ENCODE measurements at regions not wholly inside any gene's neighbourhood (a gene's known extent, or its start where the extent isn't known, plus 50 kb on each side); places are given as distances from the start of the nearest gene placed in this dataset.

DNA sequence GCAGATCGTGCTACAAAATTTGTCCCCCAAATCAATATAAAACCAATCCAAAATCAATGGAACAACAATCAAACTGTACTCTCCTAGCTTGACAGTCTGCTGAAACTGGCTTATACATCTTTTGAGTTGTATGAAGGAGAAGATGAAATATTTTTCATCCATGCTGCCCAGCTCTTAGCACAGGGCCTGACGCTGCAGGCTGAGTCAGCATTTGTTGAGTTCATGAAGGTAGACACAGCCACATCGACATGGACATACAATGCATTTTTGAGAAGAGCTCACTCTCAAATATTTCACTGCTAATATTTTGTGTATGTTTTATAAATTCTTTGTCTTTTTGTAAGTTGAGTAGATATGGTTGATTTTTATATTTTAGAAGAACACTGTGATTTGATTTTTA, 327.3 kb downstream of the OTOL1 start:
- TF ChIP-seq, protein P1, sequence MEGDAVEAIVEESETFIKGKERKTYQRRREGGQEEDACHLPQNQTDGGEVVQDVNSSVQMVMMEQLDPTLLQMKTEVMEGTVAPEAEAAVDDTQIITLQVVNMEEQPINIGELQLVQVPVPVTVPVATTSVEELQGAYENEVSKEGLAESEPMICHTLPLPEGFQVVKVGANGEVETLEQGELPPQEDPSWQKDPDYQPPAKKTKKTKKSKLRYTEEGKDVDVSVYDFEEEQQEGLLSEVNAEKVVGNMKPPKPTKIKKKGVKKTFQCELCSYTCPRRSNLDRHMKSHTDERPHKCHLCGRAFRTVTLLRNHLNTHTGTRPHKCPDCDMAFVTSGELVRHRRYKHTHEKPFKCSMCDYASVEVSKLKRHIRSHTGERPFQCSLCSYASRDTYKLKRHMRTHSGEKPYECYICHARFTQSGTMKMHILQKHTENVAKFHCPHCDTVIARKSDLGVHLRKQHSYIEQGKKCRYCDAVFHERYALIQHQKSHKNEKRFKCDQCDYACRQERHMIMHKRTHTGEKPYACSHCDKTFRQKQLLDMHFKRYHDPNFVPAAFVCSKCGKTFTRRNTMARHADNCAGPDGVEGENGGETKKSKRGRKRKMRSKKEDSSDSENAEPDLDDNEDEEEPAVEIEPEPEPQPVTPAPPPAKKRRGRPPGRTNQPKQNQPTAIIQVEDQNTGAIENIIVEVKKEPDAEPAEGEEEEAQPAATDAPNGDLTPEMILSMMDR (IDR thresholded peaks at IDR 0.05) = no peak
- TF ChIP-seq POLR2A (IDR thresholded peaks at IDR 0.05) (no peak), EP300 (IDR thresholded peaks at IDR 0.05) (no peak), POLR2AphosphoS5 (IDR thresholded peaks at IDR 0.05) (no peak)

Data from gastroesophageal sphincter (tissue), 3 donors.